Bone marrow (tissue), 2 donors: ENCODE measurements at regions not wholly inside any gene's neighbourhood (a gene's known extent, or its start where the extent isn't known, plus 50 kb on each side); places are given as distances from the start of the nearest gene placed in this dataset.

Experiments used
- DNase-seq, 2 donors: peaks; one replicate each; lab custom pipeline; 2025; lab: John Stamatoyannopoulos, UW

DNA sequence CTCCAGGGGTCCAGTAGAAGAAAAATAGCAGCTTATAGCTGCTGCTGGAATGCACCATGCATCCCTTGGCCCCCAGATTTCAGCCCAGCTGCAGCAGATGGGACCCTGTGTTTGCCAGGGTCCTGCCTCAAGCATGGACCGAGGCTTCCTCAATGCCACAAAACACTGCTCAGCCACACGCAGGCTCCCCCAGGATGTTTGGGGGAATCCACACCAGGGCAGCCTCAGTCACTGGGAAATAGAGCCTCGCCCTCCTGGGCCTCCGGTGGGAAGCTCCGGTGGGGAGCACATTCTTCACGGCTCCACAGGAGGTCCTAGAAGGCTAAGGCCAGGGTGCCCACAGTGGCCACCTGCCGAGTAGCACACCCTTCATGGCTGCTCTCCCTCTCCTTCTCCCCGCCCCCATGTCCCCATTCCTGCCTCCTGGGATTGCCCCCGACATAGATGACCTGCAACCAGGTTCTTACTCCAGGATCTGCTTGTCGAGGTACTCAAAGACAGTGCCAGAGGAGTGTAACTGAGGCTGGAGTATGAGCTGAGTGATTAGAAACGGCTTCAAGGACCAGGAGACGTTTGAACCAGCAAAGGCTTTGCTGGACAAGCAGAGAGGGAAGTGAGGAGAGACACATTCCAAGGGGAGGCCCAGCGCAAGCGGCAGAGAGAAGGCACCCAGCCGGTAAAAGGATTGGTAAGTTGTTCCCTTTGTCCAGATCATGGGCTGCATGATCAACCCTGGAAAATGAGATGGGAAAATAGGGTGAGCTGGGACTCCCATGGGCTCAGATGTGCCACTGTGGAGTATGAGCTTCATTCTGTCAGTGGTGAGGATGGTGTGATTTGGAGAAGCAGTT, 110.7 kb upstream of the UQCRFS1 start:
- no peak for DNase-seq

DNA sequence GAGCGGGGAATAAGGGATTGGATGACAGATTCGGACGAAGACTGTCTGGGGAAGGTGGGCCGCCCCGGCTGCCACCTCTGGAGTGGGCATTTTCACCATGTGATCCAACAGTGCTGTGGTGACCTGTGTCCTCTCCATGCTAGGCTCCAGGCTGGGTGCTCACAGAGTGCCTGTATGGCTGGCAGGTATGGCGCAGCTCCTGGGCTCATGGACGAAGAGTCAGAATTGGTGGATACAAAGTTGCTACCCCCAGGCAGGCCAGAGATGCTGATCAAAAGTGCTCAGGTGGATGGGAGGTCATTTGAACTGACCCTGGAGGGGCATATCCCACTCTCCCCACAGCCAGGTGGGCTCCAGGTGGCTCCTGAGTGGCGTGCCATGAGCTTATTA, 111.3 kb upstream of the UQCRFS1 start:
- DNase-seq = no peak

DNA sequence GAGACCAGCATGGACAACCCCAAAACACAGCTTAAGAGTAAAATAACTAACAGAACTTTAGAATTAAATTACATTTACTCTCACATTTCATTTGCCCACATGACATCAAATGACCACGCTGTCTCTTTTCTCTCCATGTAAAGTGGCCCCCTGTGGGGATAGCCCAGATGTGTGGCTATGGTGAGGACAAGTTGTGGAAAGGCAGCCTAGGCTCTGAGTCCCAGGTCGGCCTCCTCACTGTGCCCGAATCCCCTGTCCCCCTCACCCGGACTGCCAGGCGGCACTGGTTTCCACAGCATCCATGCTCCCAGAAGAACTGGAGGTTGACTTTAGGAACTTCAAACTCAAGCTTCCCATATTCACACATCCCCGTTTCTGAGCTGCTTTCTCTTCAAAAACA, 111.8 kb upstream of the UQCRFS1 start:
- DNase-seq = no peak

DNA sequence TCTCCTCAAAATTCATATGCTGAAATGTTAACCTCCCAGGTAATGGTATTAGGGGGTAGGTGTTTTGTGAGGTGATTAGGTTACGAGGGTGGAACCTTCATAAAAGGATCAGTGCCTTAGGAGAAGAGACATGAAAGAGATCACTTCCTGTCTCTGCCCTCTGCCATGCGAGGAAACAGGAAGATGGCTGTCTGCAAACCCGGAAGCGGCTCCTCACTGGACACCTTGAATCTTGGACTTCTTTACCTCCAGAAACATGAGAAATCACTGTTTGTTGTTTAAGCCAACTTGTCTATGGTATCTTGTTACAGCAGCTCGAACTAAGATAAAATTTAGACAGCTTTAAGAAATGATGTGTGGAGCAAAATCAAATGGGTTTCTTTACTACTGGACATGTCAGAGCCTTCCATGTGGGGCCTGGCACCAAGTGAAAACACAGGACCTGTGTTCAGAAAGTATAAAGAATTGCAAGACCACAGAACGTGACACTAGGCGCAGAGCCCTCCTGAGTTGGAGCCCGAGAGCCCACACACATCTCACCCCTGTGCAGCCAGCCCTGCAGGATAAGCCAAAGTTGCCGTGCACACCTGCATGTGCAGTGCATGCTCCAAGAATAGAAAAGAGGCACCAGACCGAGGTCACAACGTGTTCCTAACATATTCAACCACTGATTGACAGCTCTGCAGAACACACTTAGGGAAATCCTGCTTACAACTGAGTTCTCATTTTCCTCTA, 112.5 kb upstream of the UQCRFS1 start:
- no peak for DNase-seq

- no peak for DNase-seq
Measured at GRCh38 chr19:29326351-29326750, 113.4 kb upstream of the UQCRFS1 start.

DNA sequence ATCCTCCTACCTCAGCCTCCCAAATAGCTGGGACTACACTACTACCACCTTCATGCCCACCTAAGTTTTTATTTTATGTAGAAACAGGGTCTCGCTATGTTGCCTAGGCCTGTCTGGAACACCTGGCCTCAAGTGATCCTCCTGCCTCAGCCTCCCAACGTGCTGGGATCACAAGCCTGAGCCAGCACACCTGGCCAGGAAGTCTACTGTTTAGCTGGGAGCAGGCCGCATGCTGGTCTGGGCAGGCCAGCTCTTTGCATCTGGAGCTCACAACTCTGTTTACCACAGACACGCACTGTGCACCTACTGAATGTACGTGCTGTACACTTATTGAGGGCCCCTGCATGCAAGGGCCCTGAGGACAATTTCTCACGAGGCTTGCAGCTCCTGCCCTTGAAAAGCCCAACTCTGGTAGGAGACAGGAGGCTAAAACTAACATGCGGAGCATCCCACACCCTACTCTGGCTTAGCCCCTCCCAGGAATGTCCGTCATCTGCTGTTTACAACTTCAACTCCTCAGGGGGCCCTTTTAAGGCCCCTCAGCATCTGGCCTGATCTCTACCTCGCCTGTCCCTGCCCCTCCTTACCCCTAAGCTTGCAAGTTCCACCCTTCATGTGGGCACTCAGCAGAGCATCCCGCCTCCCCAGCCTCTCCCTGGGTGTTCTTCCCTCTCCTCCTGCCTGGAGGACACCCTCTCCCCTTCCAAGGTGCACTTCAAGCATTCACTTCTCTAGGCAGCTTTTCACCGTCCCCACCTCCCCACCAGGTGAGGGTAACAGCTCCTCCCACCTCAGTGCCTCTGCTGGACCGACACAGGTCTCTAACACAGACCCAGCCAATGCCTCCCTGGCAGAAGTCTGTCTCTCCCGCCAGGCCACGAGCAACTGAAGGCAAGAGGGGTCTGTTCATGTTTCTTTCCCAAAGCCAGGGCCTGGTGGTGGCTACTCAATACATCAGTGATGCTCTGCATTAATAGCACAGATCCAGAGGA, 114.2 kb upstream of the UQCRFS1 start:
- DNase-seq = no peak

DNA sequence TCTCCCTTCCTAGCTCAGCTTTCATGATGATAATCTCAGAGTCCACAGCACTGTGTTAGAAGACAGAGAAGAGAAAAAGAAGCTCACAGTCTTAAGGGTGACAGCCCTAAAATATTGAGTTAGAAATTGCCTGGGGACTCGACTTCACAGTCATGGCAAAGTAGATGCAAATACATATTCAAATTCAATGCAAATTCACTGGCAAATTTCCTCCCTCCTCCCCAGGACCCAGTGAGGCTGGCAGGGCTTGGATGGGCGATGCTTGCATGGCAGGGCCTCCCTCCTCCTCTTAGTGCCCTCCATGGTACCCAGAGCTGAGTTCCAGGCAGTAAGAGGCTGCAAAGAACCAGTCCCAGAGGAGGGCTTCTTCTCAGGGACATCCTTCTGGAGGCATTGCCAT, 115.6 kb upstream of the UQCRFS1 start:
- no peak for DNase-seq

GRCh38 chr19:29329460-29330134, 116.6 kb upstream of the UQCRFS1 start:
- no peak for DNase-seq

- DNase-seq = no peak
Measured at GRCh38 chr19:29336425-29336824, 123.5 kb upstream of the UQCRFS1 start.

DNA sequence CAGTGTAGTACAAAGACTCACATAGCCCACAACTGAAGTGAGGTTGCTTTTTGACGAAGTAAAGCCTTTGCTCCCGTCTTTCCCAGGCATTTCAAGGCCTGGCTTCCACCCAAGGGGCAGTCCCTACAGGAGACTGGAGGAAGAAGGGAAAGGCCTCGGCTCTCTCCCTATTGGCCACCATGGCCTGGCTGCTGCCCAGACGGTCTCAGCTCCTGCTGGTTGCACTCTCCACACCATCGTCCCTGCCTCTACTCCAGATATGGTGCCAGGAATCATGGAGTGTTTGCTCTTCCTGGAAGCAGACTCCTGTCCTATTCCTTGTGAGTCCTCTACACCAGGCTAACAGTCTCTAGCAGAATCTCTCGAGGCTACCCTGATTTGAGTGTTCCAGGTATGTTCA, 124.1 kb upstream of the UQCRFS1 start:
- no peak for DNase-seq

DNA sequence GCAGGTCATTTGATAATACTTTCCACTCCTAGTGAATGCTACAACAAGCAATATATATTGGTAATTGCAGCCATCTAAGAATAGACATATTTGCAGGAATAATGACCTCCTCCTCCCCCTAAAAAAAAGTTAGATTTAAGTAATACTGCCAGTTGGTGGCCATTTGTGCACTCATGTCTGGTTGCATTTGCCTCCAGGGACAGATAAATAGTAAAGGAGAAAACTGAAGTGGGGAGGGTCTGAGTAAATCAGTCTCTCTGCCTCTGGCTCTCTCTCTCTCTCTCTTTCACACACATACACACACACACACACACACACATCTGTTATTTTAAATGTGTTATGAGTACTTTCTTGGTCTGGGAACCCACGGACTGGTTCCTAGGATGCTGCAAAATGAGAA, 125.5 kb upstream of the UQCRFS1 start:
- DNase-seq = no peak

DNA sequence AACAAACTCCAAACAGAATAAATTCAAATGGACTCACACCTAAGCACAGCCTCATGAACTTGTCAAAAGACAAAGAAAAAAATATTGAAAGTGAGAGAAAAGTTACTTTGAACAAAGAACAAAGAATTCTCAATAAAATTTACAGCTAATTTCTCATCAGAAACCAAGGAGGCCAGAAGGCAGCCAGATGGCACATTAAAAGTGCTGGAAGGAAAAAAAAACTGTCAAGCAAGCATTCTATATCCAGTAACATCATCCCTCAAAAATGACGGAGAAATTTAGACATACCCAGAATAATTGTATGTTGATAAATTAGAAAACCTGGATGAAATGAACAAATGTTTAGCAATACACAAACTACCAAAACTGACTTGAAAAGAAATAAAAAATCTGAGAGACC, 129.8 kb upstream of the UQCRFS1 start:
- DNase-seq = no peak

GRCh38 chr19:29364224-29364726, 151.3 kb upstream of the UQCRFS1 start:
- no peak for DNase-seq

GRCh38 chr19:29364999-29365398, 152.0 kb upstream of the UQCRFS1 start:
- no peak for DNase-seq

- DNase-seq = no peak
Measured at GRCh38 chr19:29365836-29366417, 153.0 kb upstream of the UQCRFS1 start.

DNA sequence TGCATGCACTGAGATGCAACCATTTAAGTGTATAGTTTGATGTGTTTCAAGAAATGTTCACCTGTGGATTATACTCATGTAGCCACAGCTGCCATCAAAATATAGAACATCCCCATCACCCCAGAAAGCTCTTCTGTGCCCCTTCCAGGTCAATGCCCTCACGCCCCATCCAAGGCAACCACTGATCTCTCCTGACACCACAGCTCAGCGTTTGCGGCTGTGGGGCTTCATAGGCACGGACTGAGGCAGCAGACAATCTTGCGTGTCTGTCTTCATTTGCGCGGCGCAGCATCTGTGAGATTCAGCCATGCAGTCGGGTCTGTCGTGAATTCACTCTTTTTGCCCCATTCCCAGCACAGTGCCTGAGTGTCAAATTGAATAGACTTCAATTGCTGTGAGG, 153.8 kb upstream of the UQCRFS1 start:
- DNase-seq = no peak

DNA sequence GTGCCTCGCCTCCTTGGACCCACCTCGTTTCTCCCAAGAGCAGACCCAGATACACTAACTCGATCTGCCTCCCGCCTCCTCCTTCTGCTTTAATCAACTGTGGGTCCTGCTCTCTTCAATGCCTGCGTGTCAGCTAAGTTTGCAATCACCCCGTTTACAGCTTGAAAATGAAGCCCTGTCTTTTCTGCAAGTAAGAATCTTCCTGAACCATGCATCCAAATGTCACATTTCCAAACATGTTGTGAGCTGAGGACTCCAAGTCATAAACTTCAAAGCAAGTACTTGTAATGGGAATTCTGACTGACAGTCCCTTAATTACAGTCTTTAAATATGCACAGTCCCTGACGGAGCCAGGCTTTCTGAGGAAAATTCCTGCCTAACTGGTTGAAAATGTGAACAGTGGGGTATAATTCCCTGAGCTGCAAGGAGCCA, 154.9 kb upstream of the UQCRFS1 start:
- DNase-seq = no peak

DNA sequence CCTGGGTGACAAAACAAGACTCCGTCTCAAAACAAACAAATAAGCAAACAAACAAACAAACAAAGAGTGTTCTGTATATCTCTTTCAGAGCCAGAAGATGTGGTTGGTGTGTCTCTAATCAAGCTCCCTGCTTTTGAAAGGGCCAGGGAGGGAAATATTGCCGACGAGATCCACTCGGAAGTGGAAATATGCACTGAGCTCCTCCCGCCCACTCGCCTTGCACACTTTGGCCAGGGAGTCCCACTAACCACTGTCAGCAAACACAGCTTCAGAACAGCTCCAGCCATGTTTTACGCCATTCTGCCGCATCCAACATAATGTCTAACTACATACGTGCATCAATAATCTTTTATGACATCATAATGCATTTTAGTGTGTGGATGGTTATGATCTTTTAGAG, 155.5 kb upstream of the VSTM2B start:
- no peak for DNase-seq

GRCh38 chr19:29371251-29372090, 154.3 kb upstream of the VSTM2B start:
- no peak for DNase-seq

GRCh38 chr19:29372091-29372415, 153.7 kb upstream of the VSTM2B start:
- no peak for DNase-seq
